ENCODE measurements at regions not wholly inside any gene's neighbourhood (a gene's known extent, or its start where the extent isn't known, plus 50 kb on each side); places are given as distances from the start of the nearest gene placed in this dataset.
"Not testable (repeated sequence)": the region's sequence is repeated elsewhere in the genome, so short reads cannot be mapped to it uniquely, and the experiment has no call there.

DNA sequence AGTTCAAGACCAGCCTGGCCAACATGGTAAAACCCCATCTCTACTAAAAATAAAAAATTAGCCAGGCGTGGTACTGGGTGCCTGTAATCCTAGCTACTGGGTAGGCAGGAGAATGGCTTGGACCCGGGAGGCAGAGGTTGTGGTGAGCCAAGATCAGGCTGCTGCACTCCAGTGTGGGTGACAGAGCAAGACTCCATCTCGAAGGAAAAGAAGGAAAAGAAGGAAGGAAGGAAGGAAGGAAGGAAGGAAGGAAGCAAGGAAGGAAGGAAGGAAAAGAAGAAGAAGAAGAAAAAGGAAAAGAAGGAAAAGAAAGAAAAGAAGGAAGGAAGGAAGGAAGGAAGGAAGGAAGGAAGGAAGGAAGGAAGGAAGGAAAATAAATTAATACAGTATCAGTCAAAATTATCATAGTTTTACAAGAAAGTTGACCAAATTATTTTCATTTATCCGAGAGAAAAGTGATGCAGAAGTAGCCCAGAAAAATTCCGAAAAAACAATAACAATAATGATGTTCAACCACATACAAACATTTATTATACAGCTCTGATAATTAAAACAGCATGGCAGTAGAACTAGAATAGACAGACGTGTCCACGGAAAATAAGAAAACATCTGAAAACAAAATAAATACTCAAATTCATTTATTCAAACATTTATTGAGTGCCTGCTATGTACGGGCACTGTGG lies 292.4 kb upstream of the MKLN1 start:
- POLR2A ChIA-PET = interaction anchor here (0.6 kb wide), 1 partner anchor 71 kb away, joined by 3 read pairs; no protein-coding TSS in a partner anchor
- TF ChIP-seq, protein P1, sequence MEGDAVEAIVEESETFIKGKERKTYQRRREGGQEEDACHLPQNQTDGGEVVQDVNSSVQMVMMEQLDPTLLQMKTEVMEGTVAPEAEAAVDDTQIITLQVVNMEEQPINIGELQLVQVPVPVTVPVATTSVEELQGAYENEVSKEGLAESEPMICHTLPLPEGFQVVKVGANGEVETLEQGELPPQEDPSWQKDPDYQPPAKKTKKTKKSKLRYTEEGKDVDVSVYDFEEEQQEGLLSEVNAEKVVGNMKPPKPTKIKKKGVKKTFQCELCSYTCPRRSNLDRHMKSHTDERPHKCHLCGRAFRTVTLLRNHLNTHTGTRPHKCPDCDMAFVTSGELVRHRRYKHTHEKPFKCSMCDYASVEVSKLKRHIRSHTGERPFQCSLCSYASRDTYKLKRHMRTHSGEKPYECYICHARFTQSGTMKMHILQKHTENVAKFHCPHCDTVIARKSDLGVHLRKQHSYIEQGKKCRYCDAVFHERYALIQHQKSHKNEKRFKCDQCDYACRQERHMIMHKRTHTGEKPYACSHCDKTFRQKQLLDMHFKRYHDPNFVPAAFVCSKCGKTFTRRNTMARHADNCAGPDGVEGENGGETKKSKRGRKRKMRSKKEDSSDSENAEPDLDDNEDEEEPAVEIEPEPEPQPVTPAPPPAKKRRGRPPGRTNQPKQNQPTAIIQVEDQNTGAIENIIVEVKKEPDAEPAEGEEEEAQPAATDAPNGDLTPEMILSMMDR (IDR thresholded peaks at IDR 0.05; ENCODE audit: control extremely low read depth, extremely low read depth, low read depth, missing control alignments) = no peak
- DNase-seq (ENCODE audit: extremely low spot score) = no peak
- CTCF ChIA-PET = interaction anchor here (1.2 kb wide), 1 partner anchor 138 kb away, joined by 5 read pairs; no protein-coding TSS in a partner anchor

DNA sequence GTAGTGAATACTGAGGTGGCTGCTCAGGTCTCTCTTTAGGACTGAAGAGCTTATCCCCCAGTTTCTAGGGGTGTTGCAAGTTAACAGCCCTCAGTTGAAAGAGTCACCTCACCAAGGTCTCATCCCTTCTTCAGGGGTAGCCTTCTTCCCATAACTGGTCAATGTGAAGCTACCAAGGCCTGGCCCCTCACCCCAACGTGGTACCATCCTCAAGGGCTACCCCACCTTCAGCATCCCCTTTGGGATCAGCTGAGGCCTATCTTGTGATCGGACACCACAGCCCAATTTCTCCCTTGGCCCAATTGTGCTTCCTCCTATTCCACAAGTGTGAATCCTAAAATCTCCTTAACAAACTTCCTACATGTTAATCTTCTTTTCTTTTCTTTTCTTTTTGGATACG lies 289.5 kb upstream of the MKLN1 start:
- ChIA-PET CTCF (interaction anchor here (0.8 to 7.6 kb wide), 4 partner anchors 16 to 142 kb away, joined by 3 to 141 read pairs (median 10); no protein-coding TSS in a partner anchor), POLR2A (interaction anchor here (0.6 kb wide), 1 partner anchor 139 kb away, joined by 4 read pairs; no protein-coding TSS in a partner anchor)
- TF ChIP-seq, protein P1 (IDR thresholded peaks at IDR 0.05; ENCODE audit: control extremely low read depth, extremely low read depth, low read depth, missing control alignments) = no peak
- DNase-seq (ENCODE audit: extremely low spot score) = no peak

DNA sequence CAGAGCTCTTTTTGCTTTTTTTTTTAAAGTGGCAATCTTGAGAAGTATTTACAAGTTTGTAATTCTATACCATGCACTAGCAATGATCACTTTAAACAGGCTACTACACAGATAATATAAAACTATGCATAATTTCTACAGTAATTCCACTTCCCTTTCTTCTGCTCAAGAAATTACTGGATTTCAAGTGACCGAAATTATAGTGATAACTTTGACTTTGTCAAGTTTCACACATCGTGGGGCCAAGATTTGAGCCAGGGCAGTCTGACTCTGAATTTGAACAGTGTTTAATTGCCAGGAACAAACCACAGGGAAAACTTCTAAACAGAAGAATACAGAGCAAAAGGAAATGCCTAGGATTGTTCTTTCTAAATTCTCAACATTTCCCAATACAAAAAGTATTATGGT lies 288.3 kb upstream of the MKLN1 start:
- CTCF ChIA-PET = interaction anchor here (1.0 to 7.6 kb wide), 27 partner anchors 11 to 372 kb away, joined by 3 to 141 read pairs (median 7); no protein-coding TSS in a partner anchor
- DNase-seq (ENCODE audit: extremely low spot score) = no peak
- POLR2A ChIA-PET = interaction anchor here (0.6 kb wide), 1 partner anchor 109 kb away, joined by 3 read pairs; no protein-coding TSS in a partner anchor
- TF ChIP-seq, protein P1 (IDR thresholded peaks at IDR 0.05; ENCODE audit: control extremely low read depth, extremely low read depth, low read depth, missing control alignments) = no peak

DNA sequence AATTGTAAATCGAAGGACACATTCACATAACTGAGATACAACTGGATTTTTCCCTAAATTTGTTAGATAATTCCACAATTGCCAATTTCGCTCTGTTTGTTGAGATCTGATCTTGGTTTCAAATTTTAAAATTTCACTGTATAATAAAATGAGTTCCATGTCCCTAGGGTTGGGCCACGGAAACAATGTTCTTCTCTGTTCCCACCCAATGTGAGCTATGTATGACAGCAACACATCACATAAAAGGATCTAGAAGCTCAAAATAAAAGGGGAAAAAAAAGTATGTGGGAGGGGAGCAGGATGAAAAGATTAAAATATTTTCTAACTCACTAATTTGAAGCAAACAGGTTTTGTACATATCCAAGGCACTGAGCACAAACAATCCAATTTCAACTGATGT lies 287.8 kb upstream of the MKLN1 start:
- no peak for DNase-seq (ENCODE audit: extremely low spot score)
- TF ChIP-seq, protein P1 (IDR thresholded peaks at IDR 0.05; ENCODE audit: control extremely low read depth, extremely low read depth, low read depth, missing control alignments) = no peak
- ChIA-PET CTCF (interaction anchor here (0.7 to 7.6 kb wide), 51 partner anchors 9 to 879 kb away, joined by 3 to 141 read pairs (median 4); no protein-coding TSS in a partner anchor), POLR2A (no interaction called here)

DNA sequence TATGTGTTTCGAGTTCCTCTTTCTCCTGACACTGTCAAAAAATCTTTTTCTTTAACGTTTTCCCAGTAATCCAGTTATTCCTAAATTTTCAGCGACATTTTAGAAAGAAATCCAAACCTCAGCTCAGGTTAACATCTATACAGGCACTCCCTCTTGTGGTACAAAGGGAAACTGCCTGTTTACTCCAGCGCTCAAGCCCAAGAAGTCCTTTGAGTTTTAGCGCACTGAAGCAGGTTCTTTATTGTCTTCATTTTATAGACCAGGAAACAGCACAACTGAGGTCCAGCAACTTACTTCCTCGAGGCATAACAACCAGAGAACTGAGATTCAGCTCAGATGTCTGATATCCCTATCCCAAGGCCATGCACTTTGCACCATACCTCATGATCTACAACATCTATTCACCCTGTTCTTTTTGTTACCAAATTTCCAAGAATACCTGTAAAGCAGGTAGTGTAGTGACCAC lies 287.2 kb upstream of the MKLN1 start:
- ChIA-PET CTCF (interaction anchor here (0.7 to 7.6 kb wide), 53 partner anchors 9 to 880 kb away, joined by 3 to 141 read pairs (median 5); no protein-coding TSS in a partner anchor), POLR2A (interaction anchor here (0.7 to 0.8 kb wide), 3 partner anchors 17 to 128 kb away, joined by 3 to 7 read pairs (median 3); no protein-coding TSS in a partner anchor)
- DNase-seq (ENCODE audit: extremely low spot score) = peak; percentile 64
- TF ChIP-seq, protein P1 (IDR thresholded peaks at IDR 0.05; ENCODE audit: control extremely low read depth, extremely low read depth, low read depth, missing control alignments) = peak; percentile 79

DNA sequence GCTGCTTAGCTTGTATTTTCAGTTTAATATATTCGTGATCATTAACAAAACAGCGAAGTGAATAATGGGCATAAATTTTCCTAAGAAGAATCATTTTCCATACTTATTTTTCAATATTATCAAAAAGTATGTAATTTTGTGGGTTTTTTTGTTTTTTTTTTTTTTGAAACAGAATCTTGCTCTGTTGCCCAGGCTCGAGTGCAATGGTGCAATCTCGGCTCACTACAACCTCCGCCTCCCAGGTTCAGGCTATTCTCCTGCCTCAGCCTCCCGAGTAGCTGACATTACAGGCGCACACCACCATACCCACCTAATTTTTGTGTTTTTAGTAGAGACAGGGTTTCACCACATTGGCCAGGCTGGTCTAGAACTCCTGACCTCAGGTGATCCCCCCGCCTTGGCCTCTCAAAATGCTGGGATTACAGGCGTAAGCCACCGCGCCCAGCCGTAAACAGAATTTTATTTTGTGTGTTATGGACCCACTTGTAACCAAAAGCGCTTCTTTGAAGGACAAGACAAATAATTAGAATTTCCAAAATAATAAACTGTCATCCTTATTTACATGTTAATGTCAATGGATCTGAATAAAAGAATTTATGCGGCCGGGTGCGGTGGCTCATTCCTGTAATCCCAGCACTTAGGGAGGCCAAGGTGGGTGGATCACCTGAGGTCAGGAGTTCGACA lies 286.5 kb upstream of the MKLN1 start:
- CTCF ChIA-PET = interaction anchor here (1.0 to 7.6 kb wide), 37 partner anchors 10 to 880 kb away, joined by 3 to 141 read pairs (median 6); no protein-coding TSS in a partner anchor
- DNase-seq (ENCODE audit: extremely low spot score) = not testable (repeated sequence)
- POLR2A ChIA-PET = interaction anchor here (0.7 to 0.8 kb wide), 3 partner anchors 17 to 129 kb away, joined by 3 to 7 read pairs (median 3); no protein-coding TSS in a partner anchor
